ENCODE measurements at regions not wholly inside any gene's neighbourhood (a gene's known extent, or its start where the extent isn't known, plus 50 kb on each side); places are given as distances from the start of the nearest gene placed in this dataset.

DNA sequence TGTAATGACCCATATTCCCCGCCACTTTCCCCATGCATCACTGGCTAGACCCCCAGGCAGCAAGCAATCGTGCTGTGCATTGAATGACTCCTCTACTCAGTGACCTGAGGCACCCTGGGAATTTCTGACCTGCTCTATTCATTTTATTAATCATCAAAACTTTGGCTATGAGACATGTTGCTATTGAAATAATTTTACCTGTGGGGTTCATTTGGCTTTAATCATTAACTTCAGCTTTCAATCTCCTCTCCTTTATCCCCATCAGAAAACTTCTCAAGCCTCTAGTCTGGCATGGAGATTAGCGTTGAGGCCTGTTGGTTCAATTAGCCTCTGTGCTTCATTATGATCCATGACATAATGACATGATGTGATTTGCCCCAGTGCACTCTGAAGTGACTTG, 429.0 kb downstream of the ZNF608 start:
- TF ChIP-seq CTCF (IDR thresholded peaks at IDR 0.05; ENCODE audit: extremely low read depth, low read depth, low read length): no peak
- Histone ChIP-seq H3K36me3 (ENCODE audit: insufficient read depth, low read length) (no peaks in the 10 kb centered on the region), H2AFZ (ENCODE audit: low read length) (no peak overlapping the region), H3K4me2 (ENCODE audit: insufficient read depth, low read length) (no peak overlapping the region), H3K4me3 (ENCODE audit: insufficient read depth, low read length) (no peak overlapping the region), H3K79me2 (ENCODE audit: insufficient read depth, low read length) (no peaks in the 10 kb centered on the region), H3K27me3 (ENCODE audit: insufficient read depth, low read length) (no peaks in the 10 kb centered on the region), H4K20me1 (ENCODE audit: insufficient read depth, low read length) (no peaks in the 10 kb centered on the region), H3K27ac (ENCODE audit: low read depth, low read length) (no peak overlapping the region), H3K4me1 (ENCODE audit: insufficient read depth, low read length) (no peaks in the 10 kb centered on the region), H3K9me3 (ENCODE audit: low read depth, low read length) (no peaks in the 10 kb centered on the region)
- DNase-seq (ENCODE audit: insufficient read length, low spot score, missing footprints): no peak

GRCh38 chr5:124315741-124316415, 430.6 kb downstream of the ZNF608 start:
- Histone ChIP-seq H4K20me1 (ENCODE audit: insufficient read depth, low read length) (no peaks in the 10 kb centered on the region), H3K27me3 (ENCODE audit: insufficient read depth, low read length) (no peaks in the 10 kb centered on the region), H3K4me2 (ENCODE audit: insufficient read depth, low read length) (no peak overlapping the region), H3K27ac (ENCODE audit: low read depth, low read length) (no peak overlapping the region), H3K9me3 (ENCODE audit: low read depth, low read length) (no peaks in the 10 kb centered on the region), H3K36me3 (ENCODE audit: insufficient read depth, low read length) (no peaks in the 10 kb centered on the region), H3K4me3 (ENCODE audit: insufficient read depth, low read length) (no peak overlapping the region), H2AFZ (ENCODE audit: low read length) (no peak overlapping the region), H3K79me2 (ENCODE audit: insufficient read depth, low read length) (no peaks in the 10 kb centered on the region), H3K4me1 (ENCODE audit: insufficient read depth, low read length) (no peaks in the 10 kb centered on the region)
- DNase-seq (ENCODE audit: insufficient read length, low spot score, missing footprints): peak; percentile 63
- TF ChIP-seq CTCF (IDR thresholded peaks at IDR 0.05; ENCODE audit: extremely low read depth, low read depth, low read length): no peak

DNA sequence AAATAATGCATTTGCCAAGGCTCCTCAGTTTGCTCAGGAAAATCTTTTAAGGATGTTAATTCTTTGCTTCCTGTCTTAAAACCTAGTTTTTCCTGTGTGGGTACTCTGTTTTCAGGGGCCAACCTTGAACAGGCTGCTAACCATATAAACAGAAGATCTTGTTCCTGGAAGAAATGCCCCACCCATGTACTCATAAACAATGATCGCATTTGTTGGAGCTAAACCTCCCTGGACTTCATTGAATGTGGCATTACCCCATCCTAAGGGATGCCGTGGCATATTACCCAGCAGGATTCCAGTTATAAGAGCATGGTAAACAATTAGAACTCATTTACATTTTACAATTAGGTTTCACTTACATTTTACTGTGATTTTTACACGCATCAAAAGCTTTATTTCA, 436.0 kb downstream of the ZNF608 start:
- TF ChIP-seq CTCF (IDR thresholded peaks at IDR 0.05; ENCODE audit: extremely low read depth, low read depth, low read length): no peak
- Histone ChIP-seq H3K9me3 (ENCODE audit: low read depth, low read length) (no peaks in the 10 kb centered on the region), H3K4me1 (ENCODE audit: insufficient read depth, low read length) (no peaks in the 10 kb centered on the region), H3K27me3 (ENCODE audit: insufficient read depth, low read length) (no peaks in the 10 kb centered on the region), H3K4me2 (ENCODE audit: insufficient read depth, low read length) (no peak overlapping the region), H3K79me2 (ENCODE audit: insufficient read depth, low read length) (no peaks in the 10 kb centered on the region), H3K36me3 (ENCODE audit: insufficient read depth, low read length) (no peaks in the 10 kb centered on the region), H2AFZ (ENCODE audit: low read length) (no peak overlapping the region), H4K20me1 (ENCODE audit: insufficient read depth, low read length) (no peaks in the 10 kb centered on the region), H3K4me3 (ENCODE audit: insufficient read depth, low read length) (no peak overlapping the region), H3K27ac (ENCODE audit: low read depth, low read length) (no peak overlapping the region)
- no peak for DNase-seq (ENCODE audit: insufficient read length, low spot score, missing footprints)

DNA sequence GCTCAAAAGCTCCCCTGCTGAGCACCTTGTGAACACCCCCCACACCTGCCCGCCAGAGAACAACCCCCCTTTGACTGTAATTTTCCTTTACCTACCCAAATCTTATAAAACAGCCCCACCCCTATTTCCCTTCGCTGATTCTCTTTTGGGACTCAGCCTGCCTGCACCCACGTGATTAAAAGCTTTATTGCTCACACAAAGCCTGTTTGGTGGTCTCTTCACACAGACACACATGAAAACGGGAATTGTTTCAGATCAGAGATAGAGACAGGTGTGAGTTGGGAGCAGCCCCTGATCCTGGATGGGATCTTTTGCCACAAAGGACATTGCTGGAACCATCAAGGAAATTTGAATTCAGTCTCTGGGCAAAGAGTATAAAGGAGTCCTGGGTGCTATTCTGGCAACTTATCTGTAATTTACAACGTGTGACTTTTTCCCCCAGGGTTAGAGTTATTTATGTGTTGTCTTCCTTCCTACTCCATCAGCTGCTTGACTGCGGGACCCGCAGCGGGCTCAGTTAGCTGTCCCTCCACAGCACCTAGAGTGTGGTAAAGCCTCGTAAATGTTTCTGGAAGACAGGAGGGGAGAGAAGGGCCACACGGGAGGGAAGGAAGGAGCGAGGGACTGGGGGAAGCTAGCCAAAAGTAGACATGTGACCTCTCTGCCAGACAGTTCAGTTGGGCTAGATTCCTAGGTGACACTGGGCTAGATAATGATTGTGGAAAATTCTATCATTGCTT, 437.0 kb downstream of the ZNF608 start:
- no peak for DNase-seq (ENCODE audit: insufficient read length, low spot score, missing footprints)
- no peak for TF ChIP-seq CTCF (IDR thresholded peaks at IDR 0.05; ENCODE audit: extremely low read depth, low read depth, low read length)

More for the DNA sequence above, 437.0 kb downstream of the ZNF608 start:
- Histone ChIP-seq H3K4me2 (ENCODE audit: insufficient read depth, low read length) (no peak overlapping the region), H3K27me3 (ENCODE audit: insufficient read depth, low read length) (no peaks in the 10 kb centered on the region), H3K36me3 (ENCODE audit: insufficient read depth, low read length) (no peaks in the 10 kb centered on the region), H3K27ac (ENCODE audit: low read depth, low read length) (no peak overlapping the region), H3K79me2 (ENCODE audit: insufficient read depth, low read length) (no peaks in the 10 kb centered on the region), H3K9me3 (ENCODE audit: low read depth, low read length) (no peaks in the 10 kb centered on the region), H2AFZ (ENCODE audit: low read length) (no peak overlapping the region), H3K4me1 (ENCODE audit: insufficient read depth, low read length) (no peaks in the 10 kb centered on the region), H4K20me1 (ENCODE audit: insufficient read depth, low read length) (no peaks in the 10 kb centered on the region), H3K4me3 (ENCODE audit: insufficient read depth, low read length) (no peak overlapping the region)
